ENCODE measurements at regions not wholly inside any gene's neighbourhood (a gene's known extent, or its start where the extent isn't known, plus 50 kb on each side); places are given as distances from the start of the nearest gene placed in this dataset.

GRCh38 chr5:28927559-28928326 lies 1889.4 kb upstream of the CDH9 start:
- no peak for TF ChIP-seq CTCF (IDR thresholded peaks at IDR 0.05; ENCODE audit: low read depth, low read length)
- H3K4me3 ChIP-seq (ENCODE audit: low read depth, low read length): no peak overlapping the region

GRCh38 chr5:28926422-28926821 lies 1888.0 kb upstream of the CDH9 start:
- H3K4me3 ChIP-seq (ENCODE audit: low read depth, low read length): no peak overlapping the region
- no peak for TF ChIP-seq CTCF (IDR thresholded peaks at IDR 0.05; ENCODE audit: low read depth, low read length)

GRCh38 chr5:28917631-28918030 lies 1879.2 kb upstream of the CDH9 start:
- no peak overlapping the region for H3K4me3 ChIP-seq (ENCODE audit: low read depth, low read length)

GRCh38 chr5:28914297-28914696 lies 1875.9 kb upstream of the CDH9 start:
- TF ChIP-seq CTCF (IDR thresholded peaks at IDR 0.05; ENCODE audit: low read depth, low read length): no peak
- no peak overlapping the region for H3K4me3 ChIP-seq (ENCODE audit: low read depth, low read length)

More at GRCh38 chr5:28917631-28918030, 1879.2 kb upstream of the CDH9 start:
- TF ChIP-seq CTCF (IDR thresholded peaks at IDR 0.05; ENCODE audit: low read depth, low read length): no peak

- TF ChIP-seq CTCF (IDR thresholded peaks at IDR 0.05; ENCODE audit: low read depth, low read length): no peak
- no peak overlapping the region for H3K4me3 ChIP-seq (ENCODE audit: low read depth, low read length)
These were observed 1865.3 kb upstream of the CDH9 start for GRCh38 chr5:28903643-28904042.

GRCh38 chr5:28896949-28897348 lies 1858.6 kb upstream of the CDH9 start:
- H3K4me3 ChIP-seq (ENCODE audit: low read depth, low read length): no peak overlapping the region
- TF ChIP-seq CTCF (IDR thresholded peaks at IDR 0.05; ENCODE audit: low read depth, low read length): no peak

GRCh38 chr5:28880936-28881335 lies 1842.5 kb upstream of the CDH9 start:
- H3K4me3 ChIP-seq (ENCODE audit: low read depth, low read length): no peak overlapping the region
- no peak for TF ChIP-seq CTCF (IDR thresholded peaks at IDR 0.05; ENCODE audit: low read depth, low read length)

Measured in WI38 (cell line).